Tibial artery (tissue), 4 donors: ENCODE measurements at regions not wholly inside any gene's neighbourhood (a gene's known extent, or its start where the extent isn't known, plus 50 kb on each side); places are given as distances from the start of the nearest gene placed in this dataset.
"Not testable (repeated sequence)": the region's sequence is repeated elsewhere in the genome, so short reads cannot be mapped to it uniquely, and the experiment has no call there.

Experiments used
- DNase-seq, 2 donors: peaks; one replicate each; pipeline ENCODE4 v3.0.0-alpha.2; 2019
- H3K27ac ChIP-seq, 2 donors: fragments of 200-600 bp; sonication (generic) in 1 of 2; 1 replicate in 1 of 2; 2 replicates in 1 of 2; pipeline ENCODE4 v1.5.1; 2018 to 2019; ENCODE audit warnings: mild to moderate bottlenecking in 1 of 2
- H3K27me3 ChIP-seq, 2 donors: fragments of 200-600 bp; sonication (generic) in 1 of 2; one replicate each; pipeline versions ENCODE4 v1.5.1 to v1.6.0; 2016 to 2019
- H3K36me3 ChIP-seq, 3 donors: fragments of 200-600 bp; sonication (generic) in 2 of 3; one replicate each; pipeline ENCODE4 v1.5.1; 2016 to 2019; ENCODE audit warnings: mild to moderate bottlenecking in 2 of 3
- H3K4me1 ChIP-seq, 4 donors: fragments of 200-600 bp; sonication (generic) in 2 of 4; 1 replicate in 3 of 4; 2 replicates in 1 of 4; pipeline ENCODE4 v1.5.1; 2016 to 2019
- H3K4me3 ChIP-seq, 2 donors: fragments of 200-600 bp; sonication (generic) in 1 of 2; 1 replicate in 1 of 2; 2 replicates in 1 of 2; pipeline ENCODE4 v1.5.1; 2018 to 2019; ENCODE audit warnings: mild to moderate bottlenecking in 2 of 2
- H3K9me3 ChIP-seq, 3 donors: fragments of 200-600 bp; sonication (generic) in 1 of 3; one replicate each; pipeline ENCODE4 v1.5.1; 2016 to 2019
- intact Hi-C: fragments of 100-400 bp; cut with DNase I; formaldehyde crosslinking; loops from one replicate; pipeline ENCODE4 v1.15.0; 2023; ENCODE audit warnings: low total_unique reads
- TF ChIP-seq, protein P1 (sequence below), 2 experiments: fragments of 200-600 bp in 1 of 2; fragments of 450-650 bp in 1 of 2; IDR thresholded peaks; one replicate each; pipeline ENCODE4 v1.5.1; 2017 to 2019; ENCODE audit warnings: antibody characterized with exemption in 2 of 2, mild to moderate bottlenecking in 1 of 2, moderate library complexity in 1 of 2

GRCh38 chr13:55654243-55654642 lies 1486.5 kb upstream of the PRR20A start:
- no peak overlapping the region for H3K27ac ChIP-seq
- H3K27me3 ChIP-seq: no peaks in the 10 kb centered on the region
- H3K9me3 ChIP-seq: no peaks in the 10 kb centered on the region
- no peak for DNase-seq
- H3K36me3 ChIP-seq: no peaks in the 10 kb centered on the region
- H3K4me3 ChIP-seq: no peak overlapping the region
- intact Hi-C loops: no loop called here
- TF ChIP-seq, protein P1, sequence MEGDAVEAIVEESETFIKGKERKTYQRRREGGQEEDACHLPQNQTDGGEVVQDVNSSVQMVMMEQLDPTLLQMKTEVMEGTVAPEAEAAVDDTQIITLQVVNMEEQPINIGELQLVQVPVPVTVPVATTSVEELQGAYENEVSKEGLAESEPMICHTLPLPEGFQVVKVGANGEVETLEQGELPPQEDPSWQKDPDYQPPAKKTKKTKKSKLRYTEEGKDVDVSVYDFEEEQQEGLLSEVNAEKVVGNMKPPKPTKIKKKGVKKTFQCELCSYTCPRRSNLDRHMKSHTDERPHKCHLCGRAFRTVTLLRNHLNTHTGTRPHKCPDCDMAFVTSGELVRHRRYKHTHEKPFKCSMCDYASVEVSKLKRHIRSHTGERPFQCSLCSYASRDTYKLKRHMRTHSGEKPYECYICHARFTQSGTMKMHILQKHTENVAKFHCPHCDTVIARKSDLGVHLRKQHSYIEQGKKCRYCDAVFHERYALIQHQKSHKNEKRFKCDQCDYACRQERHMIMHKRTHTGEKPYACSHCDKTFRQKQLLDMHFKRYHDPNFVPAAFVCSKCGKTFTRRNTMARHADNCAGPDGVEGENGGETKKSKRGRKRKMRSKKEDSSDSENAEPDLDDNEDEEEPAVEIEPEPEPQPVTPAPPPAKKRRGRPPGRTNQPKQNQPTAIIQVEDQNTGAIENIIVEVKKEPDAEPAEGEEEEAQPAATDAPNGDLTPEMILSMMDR (IDR thresholded peaks at IDR 0.05): no peak
- H3K4me1 ChIP-seq: no peaks in the 10 kb centered on the region

GRCh38 chr13:55660264-55660663 lies 1480.5 kb upstream of the PRR20A start:
- H3K4me3 ChIP-seq, intact Hi-C loops, DNase-seq, H3K9me3 ChIP-seq, H3K27ac ChIP-seq, H3K27me3 ChIP-seq, H3K36me3 ChIP-seq, H3K4me1 ChIP-seq: not testable (repeated sequence)

- no peak for DNase-seq
- no peaks in the 10 kb centered on the region for H3K27me3 ChIP-seq
- intact Hi-C loops: no loop called here
- H3K4me1 ChIP-seq: no peaks in the 10 kb centered on the region
- H3K36me3 ChIP-seq: no peaks in the 10 kb centered on the region
- no peaks in the 10 kb centered on the region for H3K9me3 ChIP-seq
- H3K27ac ChIP-seq: no peak overlapping the region
- TF ChIP-seq, protein P1 (IDR thresholded peaks at IDR 0.05): no peak
- no peak overlapping the region for H3K4me3 ChIP-seq
Observed at GRCh38 chr13:55660851-55661250, 1479.9 kb upstream of the PRR20A start.

GRCh38 chr13:55661505-55661904 lies 1479.2 kb upstream of the PRR20A start:
- H3K4me1 ChIP-seq: no peaks in the 10 kb centered on the region
- no peak for DNase-seq
- no peak overlapping the region for H3K4me3 ChIP-seq
- TF ChIP-seq, protein P1 (IDR thresholded peaks at IDR 0.05): no peak
- intact Hi-C loops: no loop called here
- H3K36me3 ChIP-seq: no peaks in the 10 kb centered on the region
- H3K27me3 ChIP-seq: no peaks in the 10 kb centered on the region
- no peak overlapping the region for H3K27ac ChIP-seq
- H3K9me3 ChIP-seq: no peaks in the 10 kb centered on the region

DNA sequence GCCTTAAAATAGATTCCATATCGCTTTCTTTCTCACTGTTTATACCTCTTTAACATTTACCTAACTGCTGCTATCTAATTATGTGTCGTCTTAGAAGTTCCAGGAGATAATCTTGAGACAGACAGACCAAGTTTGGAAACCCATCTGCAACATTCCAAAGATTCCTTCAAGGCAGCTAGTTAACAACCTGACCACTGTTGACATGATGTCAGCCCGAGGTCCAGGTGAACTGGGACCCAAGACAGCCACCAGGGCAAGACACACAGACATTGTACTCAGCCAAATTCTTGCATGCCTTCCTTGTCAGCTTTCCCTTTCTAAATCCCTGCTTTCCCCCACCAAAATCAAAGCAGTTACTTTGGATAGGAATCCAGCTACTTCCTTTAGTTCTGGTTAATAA lies 1476.5 kb upstream of the PRR20A start:
- H3K27ac ChIP-seq: no peak overlapping the region
- intact Hi-C loops: no loop called here
- H3K4me1 ChIP-seq: no peaks in the 10 kb centered on the region
- DNase-seq: no peak
- H3K9me3 ChIP-seq: no peaks in the 10 kb centered on the region
- no peak overlapping the region for H3K4me3 ChIP-seq
- no peaks in the 10 kb centered on the region for H3K36me3 ChIP-seq
- TF ChIP-seq, protein P1 (IDR thresholded peaks at IDR 0.05): no peak
- no peaks in the 10 kb centered on the region for H3K27me3 ChIP-seq

- Histone ChIP-seq H3K36me3 (no peaks in the 10 kb centered on the region), H3K27ac (no peak overlapping the region), H3K4me1 (no peaks in the 10 kb centered on the region), H3K27me3 (no peaks in the 10 kb centered on the region), H3K4me3 (no peak overlapping the region), H3K9me3 (no peaks in the 10 kb centered on the region)
- intact Hi-C loops: no loop called here
- TF ChIP-seq, protein P1 (IDR thresholded peaks at IDR 0.05): no peak
- no peak for DNase-seq
Observed at GRCh38 chr13:55669051-55669450, 1471.7 kb upstream of the PRR20A start.
